ENCODE measurements at regions not wholly inside any gene's neighbourhood (a gene's known extent, or its start where the extent isn't known, plus 50 kb on each side); places are given as distances from the start of the nearest gene placed in this dataset.

DNA sequence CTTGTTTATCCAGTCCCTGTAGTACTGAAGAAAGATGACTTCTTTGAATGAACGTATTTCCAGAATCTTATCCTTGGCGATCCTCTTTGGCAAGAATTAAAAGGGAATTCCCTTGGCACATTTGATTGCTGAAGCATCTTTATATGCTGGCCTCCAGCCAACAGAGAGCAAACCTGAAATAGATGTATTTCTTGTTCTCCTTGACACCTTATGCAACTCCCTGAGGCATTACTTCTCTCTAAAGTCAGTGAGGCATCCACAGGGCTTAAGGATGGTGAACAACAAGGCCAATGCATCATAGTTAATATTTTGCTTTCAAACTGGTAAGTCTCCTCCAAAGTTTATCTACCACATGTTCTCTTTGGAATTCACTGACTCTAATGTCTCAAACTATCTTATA is 450.9 kb upstream of the THRB start:
- H4K91ac ChIP-seq (replicated peaks; ENCODE audit: insufficient read length, low read length): no peak overlapping the region
- H2AK5ac ChIP-seq (ENCODE audit: low read depth, low read length): no peak overlapping the region
- H3K27me3 ChIP-seq (replicated peaks in 1 of 4; ENCODE audit: control insufficient read depth in 3 of 4, extremely low read depth in 1 of 4, insufficient read depth in 3 of 4, low read length in 3 of 4): peaks cover 10 to 27% (median 18%) of the 10 kb centered on the region in 4 experiments
- no peak overlapping the region for H3K4me2 ChIP-seq (ENCODE audit: insufficient read depth in 1 of 2, low read depth in 2 of 2, low read length in 2 of 2)
- CTCF ChIA-PET (ENCODE audit: partially characterized antibody): interaction anchor here (0.6 kb wide), 1 partner anchor 167 kb away, joined by 3 read pairs; no protein-coding TSS in a partner anchor
- H3K4me1 ChIP-seq (replicated peaks in 1 of 4; ENCODE audit: control insufficient read depth in 3 of 4, insufficient read depth in 4 of 4, low read length in 3 of 4): no peaks in the 10 kb centered on the region
- H3K9ac ChIP-seq (replicated peaks in 1 of 4; ENCODE audit: extremely low read depth in 1 of 4, low read depth in 3 of 4, low read length in 3 of 4): no peak overlapping the region
- no peak overlapping the region for H2BK12ac ChIP-seq (ENCODE audit: low read depth, low read length)
- no peak overlapping the region for H4K8ac ChIP-seq (ENCODE audit: extremely low read depth, insufficient read depth, low read length)
- WGBS, 2 experiments (ENCODE audit: extremely low coverage in 1 of 2, insufficient coverage in 1 of 2, insufficient read length in 1 of 2, insufficient replicate concordance in 2 of 2, low coverage in 1 of 2, low lambda C conversion rate in 2 of 2, missing lambda C conversion rate in 1 of 2): 94% methylated on average over 2 of the region's 2 CpGs; no CpG with 5 or more reads in 1 of the 2 experiments
- H4K20me1 ChIP-seq (replicated peaks in 1 of 2; ENCODE audit: control insufficient read depth in 1 of 2, insufficient read depth in 2 of 2, low read length in 2 of 2): peaks cover 0 to 2% of the 10 kb centered on the region in 2 experiments
- H3K23ac ChIP-seq (ENCODE audit: insufficient read length): no peak overlapping the region
- no peak overlapping the region for H3K4me3 ChIP-seq (ENCODE audit: extremely low read depth in 1 of 4, insufficient read depth in 2 of 4, low read depth in 3 of 4, low read length in 4 of 4)
- POLR2A ChIA-PET (ENCODE audit: partially characterized antibody): no interaction called here
- no peak overlapping the region for H3K56ac ChIP-seq (replicated peaks; ENCODE audit: insufficient read length, low read depth, low read length)
- H2BK15ac ChIP-seq (ENCODE audit: low read length): no peak overlapping the region
- H2BK120ac ChIP-seq (replicated peaks; ENCODE audit: low read depth, low read length): no peak overlapping the region
- DNase-seq (ENCODE audit: low read depth in 1 of 2, low spot score in 2 of 2) (no peak), FAIRE-seq (no peak)
- H3K27ac ChIP-seq (ENCODE audit: low read depth, low read length): no peak overlapping the region
- H3K4ac ChIP-seq (replicated peaks; ENCODE audit: insufficient read length, low read depth, low read length): no peak overlapping the region
- H2BK20ac ChIP-seq (ENCODE audit: low read length): no peak overlapping the region
- no peaks in the 10 kb centered on the region for H3K79me2 ChIP-seq (ENCODE audit: control insufficient read depth in 1 of 2, insufficient read depth in 2 of 2, low read length in 2 of 2)
- H3K23me2 ChIP-seq (ENCODE audit: low read depth, low read length): no peaks in the 10 kb centered on the region
- H3K14ac ChIP-seq (ENCODE audit: insufficient read length): no peak overlapping the region
- no peak overlapping the region for H4K5ac ChIP-seq (ENCODE audit: insufficient read length, low read depth, low read length)
- H3K36me3 ChIP-seq (ENCODE audit: control insufficient read depth in 2 of 4, insufficient read depth in 4 of 4, low read length in 3 of 4): no peaks in the 10 kb centered on the region
- H3K18ac ChIP-seq (ENCODE audit: extremely low read depth, low read length): no peak overlapping the region
- H3K9me3 ChIP-seq (ENCODE audit: insufficient read depth in 2 of 2, low read depth in 1 of 2, low read length in 1 of 2): no peaks in the 10 kb centered on the region
- H2AFZ ChIP-seq (ENCODE audit: low read length): no peak overlapping the region
- H2BK5ac ChIP-seq (ENCODE audit: low read depth, low read length): no peak overlapping the region
- H3K79me1 ChIP-seq (ENCODE audit: low read depth, low read length): no peaks in the 10 kb centered on the region
- no peak for TF ChIP-seq GTF2F1 (IDR thresholded peaks at IDR 0.05; ENCODE audit: borderline replicate concordance, low read depth, low read length)

Data from H1 (cell line).